HG03025 (cell line): ENCODE measurements at regions not wholly inside any gene's neighbourhood (a gene's known extent, or its start where the extent isn't known, plus 50 kb on each side); places are given as distances from the start of the nearest gene placed in this dataset.
A peak's percentile ranks its signal among the peaks of the same experiment; 100 is the strongest.
"Not testable (repeated sequence)": the region's sequence is repeated elsewhere in the genome, so short reads cannot be mapped to it uniquely, and the experiment has no call there.

ENCODE experiments used
- ATAC-seq: cut with Tn5 transposase; IDR thresholded peaks from one replicate; pipeline ENCODE4 v1.9.1; 2021; ENCODE audit warnings: mild to moderate bottlenecking, moderate library complexity; ENCODE audit not compliant: unreplicated experiment, low FRiP score

DNA sequence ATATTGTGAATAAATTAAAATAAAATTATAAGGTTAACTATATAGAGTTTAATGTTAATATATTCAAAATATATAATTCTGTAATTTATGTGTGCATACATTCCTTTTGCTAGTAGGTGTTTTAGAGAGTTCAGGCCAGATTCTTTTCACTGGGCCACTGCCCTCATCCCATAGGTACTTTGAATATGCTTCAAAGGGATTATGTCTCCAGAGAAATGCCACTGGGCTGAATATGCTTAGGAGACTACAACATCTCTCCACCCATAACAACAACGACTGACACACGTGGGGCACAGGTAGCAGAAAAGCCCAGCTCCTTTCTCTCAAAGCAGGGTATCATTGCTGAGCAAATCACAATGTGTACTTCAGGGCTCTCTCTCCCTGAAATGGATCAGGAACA is 290.9 kb upstream of the TACR3 start:
- ATAC-seq, result no peak

DNA sequence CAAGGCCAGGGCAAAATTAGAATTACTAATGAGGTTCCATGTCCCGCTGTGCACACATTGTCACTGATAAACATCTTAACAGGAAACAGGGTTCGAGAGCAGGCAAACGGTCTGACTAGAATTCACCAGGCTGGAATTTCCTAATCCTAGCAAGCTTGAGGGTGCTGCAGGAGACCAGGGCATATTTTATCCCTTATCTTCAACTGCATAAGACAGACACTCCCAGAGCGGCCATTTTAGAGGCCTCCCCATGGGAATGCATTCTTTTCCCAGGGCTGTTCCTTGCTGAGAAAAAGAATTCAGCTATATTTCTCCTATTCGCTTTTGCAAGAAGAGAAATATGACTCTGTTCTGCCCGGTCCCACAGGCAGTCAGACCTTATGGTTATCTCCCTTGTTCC is 282.5 kb upstream of the TACR3 start:
- not testable (repeated sequence) for ATAC-seq

- ATAC-seq, result no peak
Measured at GRCh38 chr4:103998756-103999155, 279.0 kb upstream of the TACR3 start.

DNA sequence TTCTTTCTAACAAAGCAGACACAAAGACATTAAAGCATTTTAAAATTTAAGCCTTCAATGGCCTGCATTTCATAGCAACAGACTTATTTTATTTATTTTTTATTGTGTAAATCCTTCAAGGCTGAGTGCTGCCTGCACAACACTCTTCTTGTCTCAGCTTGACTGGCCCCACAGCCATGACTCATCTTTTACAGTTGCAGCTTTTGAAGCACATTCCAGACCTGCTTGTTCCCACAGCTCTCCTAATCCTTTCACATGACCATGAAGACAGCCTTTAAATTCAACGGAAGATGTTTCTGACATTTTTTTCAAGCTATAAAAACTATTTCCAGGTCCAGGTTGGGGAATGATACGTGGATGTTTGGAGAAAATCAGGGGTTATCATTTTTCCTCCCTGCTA is 276.9 kb upstream of the TACR3 start:
- ATAC-seq, result no peak

GRCh38 chr4:103996064-103996463 is 276.3 kb upstream of the TACR3 start:
- ATAC-seq, result no peak

GRCh38 chr4:103994059-103994458 is 274.3 kb upstream of the TACR3 start:
- ATAC-seq, result no peak

DNA sequence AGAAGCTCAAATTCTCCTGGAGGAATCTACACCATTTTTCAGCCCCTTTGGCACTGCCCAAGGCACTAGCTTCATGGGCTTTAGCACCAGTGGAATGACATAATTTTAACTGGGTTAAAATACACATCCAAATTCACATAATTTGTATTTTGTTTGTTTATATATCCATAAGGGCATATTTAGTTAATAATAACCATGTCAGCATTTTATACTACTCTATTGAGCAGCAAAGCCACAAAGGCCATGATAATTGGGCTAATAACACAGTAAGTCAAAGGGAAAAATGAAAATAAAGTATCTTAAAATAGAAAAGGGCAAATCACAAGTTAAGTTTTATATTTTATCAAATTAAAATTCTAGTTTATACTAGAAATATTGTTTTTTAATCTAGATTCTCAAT is 262.7 kb upstream of the TACR3 start:
- ATAC-seq, result no peak

DNA sequence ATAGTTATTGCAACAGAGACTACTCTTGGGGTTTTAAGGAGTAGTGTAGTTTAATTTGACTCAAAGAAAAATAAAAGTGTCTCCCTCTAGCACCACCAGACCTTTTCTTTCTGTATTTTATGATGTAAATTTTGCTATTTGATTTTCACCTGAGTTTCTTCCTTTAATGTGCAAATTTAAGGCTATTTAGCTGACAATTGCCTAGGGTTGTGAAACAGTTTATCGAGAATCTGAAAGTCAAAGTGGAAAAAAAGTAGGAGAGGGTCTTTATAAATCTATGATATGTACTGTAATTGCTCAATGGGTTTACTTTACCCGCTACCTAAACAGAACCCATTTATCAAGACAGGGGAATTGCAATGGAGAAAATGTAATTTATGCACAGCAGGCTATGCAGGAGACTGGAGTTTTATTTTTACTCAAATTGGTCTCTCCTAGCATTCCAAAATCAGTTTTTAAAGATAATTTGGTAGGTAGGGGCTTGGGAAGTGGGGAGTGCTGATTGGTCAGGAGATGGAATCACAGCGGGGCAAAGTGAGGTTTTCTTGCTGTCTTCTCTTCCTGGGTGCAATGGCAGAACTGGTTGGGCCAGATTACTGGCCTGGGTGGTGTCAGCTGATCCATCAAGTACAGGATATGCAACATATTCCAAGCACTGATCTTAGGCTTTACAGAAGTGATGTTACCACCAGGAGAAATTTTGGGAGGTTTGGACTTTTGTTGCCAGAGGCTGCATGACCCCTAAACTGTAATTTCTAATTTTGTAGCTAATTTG is 228.6 kb upstream of the TACR3 start:
- no peak for ATAC-seq

DNA sequence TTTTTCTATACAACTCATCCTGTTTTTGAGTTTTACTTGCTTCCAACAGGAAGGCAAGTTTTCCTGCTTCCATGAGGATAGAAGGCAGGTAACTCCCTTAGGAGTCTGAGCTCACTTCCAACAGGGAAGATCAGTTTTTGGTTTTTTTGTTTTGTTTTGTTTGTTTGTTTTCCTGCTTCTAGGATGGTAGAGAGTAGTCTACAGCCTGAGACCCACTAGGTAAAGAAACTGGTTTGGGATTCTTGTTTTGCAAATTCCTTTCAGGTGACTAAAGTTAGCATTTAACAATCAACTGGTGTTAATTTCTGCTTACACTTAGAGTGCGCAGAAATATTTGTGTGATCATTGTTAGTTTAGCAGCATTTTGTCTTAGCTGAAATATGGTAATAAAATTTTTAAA is 227.8 kb upstream of the TACR3 start:
- no peak for ATAC-seq

DNA sequence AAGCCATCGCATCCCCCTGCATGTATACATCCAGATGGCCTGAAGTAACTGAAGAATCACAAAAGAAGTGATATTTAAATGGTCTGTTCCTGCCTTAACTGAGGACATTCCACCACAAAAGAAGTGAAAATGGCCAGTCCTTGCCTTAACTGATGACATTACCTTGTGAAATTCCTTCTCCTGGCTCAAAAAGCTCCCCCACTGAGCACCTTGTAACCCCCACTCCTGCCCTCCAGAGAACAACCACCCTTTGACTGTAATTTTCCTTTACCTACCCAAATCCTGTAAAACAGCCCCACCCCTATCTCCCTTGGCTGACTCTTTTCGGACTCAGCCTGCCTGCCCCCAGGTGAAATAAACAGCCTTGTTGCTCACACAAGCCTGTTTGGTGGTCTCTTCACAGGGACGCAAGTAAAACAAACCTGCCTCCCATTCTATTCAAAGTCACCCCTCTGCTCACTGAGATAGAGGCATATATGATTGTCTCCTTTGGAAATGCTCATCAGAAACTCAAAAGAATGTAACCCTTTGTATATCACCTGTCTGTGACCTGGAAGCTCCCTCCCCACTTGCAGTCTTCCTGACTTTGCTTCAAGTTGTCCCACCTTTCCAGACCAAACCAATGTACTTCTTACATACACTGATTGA is 227.0 kb upstream of the TACR3 start:
- not testable (repeated sequence) for ATAC-seq

- ATAC-seq, result no peak
Measured at GRCh38 chr4:103938488-103938887, 218.7 kb upstream of the TACR3 start.

- no peak for ATAC-seq
Measured at GRCh38 chr4:103936653-103937145, 216.9 kb upstream of the TACR3 start.

DNA sequence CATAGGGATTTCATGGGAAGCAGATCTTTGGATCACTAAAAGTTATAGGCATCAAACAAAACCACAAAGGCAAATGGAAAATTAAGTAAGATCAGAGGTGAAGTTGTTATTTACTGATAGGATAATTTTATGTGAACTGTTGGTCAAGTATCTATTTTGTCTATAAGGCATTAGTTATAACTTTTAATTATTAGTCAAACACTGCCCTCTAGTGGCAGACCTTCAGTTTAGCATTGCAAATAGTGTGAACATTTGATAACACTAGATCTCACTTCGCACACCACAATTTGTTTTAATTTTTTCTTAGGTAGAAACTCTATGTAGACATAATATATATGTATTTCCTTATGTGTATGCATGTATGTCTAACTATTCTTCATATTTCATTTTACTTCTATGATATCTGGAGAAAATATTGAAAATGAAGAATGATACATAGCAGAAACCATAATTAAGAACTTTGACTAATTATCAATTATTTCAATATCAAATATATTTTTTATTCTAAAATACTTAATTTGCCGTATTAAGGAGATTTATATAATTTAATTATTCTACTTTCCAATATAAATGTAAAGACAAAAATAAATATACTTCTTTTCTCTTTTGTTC is 214.5 kb upstream of the TACR3 start:
- ATAC-seq, result peak; percentile 81

GRCh38 chr4:103928370-103928769 is 208.6 kb upstream of the TACR3 start:
- ATAC-seq, result no peak

GRCh38 chr4:103923551-103923950 is 203.8 kb upstream of the TACR3 start:
- no peak for ATAC-seq

GRCh38 chr4:103918214-103918613 is 198.4 kb upstream of the TACR3 start:
- ATAC-seq, result no peak

- ATAC-seq, result peak; percentile 98
Measured at GRCh38 chr4:103915224-103915869, 195.6 kb upstream of the TACR3 start.

DNA sequence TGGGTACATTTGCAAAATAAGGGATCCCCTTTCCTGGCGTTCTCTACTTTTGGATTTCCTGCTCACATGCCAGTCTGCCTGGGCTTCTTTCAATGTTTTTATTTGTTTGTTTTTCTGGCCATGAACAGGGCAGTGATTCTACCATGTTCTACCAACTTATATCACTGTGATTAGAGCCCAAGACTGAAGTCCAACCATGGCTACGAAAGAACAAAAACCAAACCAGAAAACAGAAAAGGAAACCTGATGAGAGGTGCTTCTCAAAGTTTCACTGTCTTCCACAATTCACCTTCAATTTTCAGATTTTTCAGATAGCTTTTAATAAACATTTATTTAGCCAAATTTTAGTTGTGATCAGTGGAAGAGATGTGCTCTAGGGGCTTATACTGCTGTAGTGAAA is 187.6 kb upstream of the TACR3 start:
- ATAC-seq, result no peak

GRCh38 chr4:103904123-103904522 is 184.3 kb upstream of the TACR3 start:
- ATAC-seq, result no peak

- no peak for ATAC-seq
Measured at GRCh38 chr4:103902730-103903129, 182.9 kb upstream of the TACR3 start.

GRCh38 chr4:103895876-103896465 is 176.2 kb upstream of the TACR3 start:
- ATAC-seq, result no peak
